ENCODE measurements at regions not wholly inside any gene's neighbourhood (a gene's known extent, or its start where the extent isn't known, plus 50 kb on each side); places are given as distances from the start of the nearest gene placed in this dataset.

GRCh38 chr11:95461348-95461747 is 230.3 kb upstream of the SESN3 start:
- TF ChIP-seq, protein P1, sequence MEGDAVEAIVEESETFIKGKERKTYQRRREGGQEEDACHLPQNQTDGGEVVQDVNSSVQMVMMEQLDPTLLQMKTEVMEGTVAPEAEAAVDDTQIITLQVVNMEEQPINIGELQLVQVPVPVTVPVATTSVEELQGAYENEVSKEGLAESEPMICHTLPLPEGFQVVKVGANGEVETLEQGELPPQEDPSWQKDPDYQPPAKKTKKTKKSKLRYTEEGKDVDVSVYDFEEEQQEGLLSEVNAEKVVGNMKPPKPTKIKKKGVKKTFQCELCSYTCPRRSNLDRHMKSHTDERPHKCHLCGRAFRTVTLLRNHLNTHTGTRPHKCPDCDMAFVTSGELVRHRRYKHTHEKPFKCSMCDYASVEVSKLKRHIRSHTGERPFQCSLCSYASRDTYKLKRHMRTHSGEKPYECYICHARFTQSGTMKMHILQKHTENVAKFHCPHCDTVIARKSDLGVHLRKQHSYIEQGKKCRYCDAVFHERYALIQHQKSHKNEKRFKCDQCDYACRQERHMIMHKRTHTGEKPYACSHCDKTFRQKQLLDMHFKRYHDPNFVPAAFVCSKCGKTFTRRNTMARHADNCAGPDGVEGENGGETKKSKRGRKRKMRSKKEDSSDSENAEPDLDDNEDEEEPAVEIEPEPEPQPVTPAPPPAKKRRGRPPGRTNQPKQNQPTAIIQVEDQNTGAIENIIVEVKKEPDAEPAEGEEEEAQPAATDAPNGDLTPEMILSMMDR (conservative IDR thresholded peaks at IDR 0.05): no peak
- no peak for TF ChIP-seq ZFX (IDR thresholded peaks at IDR 0.05)

Data from C4-2B (cell line).